ENCODE measurements at regions not wholly inside any gene's neighbourhood (a gene's known extent, or its start where the extent isn't known, plus 50 kb on each side); places are given as distances from the start of the nearest gene placed in this dataset.

DNA sequence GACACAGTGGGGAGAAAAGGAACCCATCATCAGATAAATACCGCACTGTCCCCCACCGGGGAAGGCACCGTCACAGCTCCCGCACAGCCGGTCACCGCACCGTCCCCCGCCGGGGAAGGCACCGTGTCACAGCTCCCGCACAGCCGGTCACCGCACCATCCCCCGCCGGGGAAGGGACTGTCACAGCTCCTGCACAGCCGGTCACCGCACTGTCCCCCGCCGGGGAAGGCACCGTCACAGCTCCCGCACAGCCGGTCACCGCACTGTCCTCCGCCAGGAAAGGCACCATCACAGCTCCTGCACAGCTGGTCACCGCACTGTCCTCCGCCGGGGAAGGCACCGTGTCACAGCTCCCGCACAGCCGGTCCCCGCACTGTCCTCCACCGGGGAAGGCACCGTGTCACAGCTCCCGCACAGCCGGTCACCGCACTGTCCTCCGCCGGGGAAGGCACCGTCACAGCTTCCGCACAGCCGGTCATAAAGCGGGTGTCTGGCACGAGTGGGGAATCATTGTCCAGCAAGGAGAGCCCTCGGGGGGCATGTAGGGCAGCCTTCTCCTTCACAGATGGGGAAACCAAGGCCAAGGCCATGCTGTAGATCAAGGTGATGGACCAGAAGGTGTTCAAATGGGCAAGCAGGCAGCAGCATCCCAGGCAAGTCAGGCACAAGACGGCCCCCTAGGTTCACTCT, 280.1 kb downstream of the NPHP4 start:
- no peak for DNase-seq

DNA sequence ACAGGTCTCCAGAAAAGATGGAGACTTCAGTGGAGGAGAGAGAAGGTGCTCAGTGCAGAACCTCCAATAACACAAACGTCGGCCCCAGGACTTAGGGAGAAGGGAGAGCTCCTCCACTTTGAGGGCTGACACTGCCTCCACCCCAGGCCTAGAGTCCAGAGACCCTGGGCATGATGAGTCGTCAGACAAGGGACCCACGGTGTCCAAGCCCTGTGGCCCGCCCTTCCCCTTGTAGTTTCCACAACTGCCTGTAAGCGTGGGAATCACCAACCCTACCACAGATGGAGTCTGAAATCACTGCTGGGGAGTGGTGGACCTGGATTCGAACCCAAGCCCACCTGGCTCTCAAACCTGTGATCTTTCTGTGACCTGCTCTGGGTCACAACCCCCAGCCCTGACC, 281.1 kb downstream of the NPHP4 start:
- no peak for DNase-seq

DNA sequence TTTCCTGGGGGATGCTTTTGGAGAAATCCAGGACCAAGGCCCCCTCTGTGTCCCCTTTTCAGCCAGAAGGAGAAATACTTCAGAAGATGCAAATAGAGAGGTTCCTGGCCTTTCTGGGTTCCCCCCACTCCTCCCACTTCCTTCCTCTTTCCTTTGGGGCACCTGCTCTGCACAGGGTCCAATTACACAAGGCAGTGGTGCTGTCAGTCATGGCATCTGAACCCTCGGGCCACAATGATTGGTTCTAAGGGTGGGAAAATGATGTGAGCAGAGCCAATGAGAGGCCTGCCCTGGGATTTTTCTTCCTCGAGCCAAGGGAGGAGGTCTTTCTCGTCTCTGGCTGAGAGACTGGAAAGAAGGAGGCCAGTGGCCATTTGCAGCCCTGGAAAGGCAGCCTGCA, 282.2 kb downstream of the NPHP4 start:
- no peak for DNase-seq

DNA sequence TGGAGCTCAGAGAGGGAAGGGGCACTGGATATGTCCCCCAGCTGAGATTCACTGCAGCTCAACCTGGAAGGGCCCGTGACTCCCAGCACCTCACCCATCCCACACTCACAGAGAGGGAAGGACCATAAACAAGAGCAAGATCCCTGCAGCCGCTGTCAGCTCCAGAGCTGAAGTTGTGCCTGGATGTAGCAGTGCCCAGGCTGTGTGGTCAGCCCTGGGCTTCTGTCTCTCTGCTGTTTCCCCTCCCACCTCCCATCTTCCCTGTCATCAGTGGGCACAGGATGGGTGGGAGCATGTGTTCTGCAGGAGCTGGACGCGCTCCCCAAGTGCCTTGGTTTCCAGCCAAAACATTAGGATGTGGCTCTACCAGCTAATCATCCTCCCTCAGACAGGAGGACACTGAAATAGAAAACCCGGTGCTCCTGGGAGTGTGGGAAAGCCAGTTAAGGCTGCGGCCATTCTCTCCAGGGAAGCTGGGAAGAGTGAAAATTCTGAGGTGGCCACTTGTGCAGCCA, 282.7 kb downstream of the NPHP4 start:
- no peak for DNase-seq

DNA sequence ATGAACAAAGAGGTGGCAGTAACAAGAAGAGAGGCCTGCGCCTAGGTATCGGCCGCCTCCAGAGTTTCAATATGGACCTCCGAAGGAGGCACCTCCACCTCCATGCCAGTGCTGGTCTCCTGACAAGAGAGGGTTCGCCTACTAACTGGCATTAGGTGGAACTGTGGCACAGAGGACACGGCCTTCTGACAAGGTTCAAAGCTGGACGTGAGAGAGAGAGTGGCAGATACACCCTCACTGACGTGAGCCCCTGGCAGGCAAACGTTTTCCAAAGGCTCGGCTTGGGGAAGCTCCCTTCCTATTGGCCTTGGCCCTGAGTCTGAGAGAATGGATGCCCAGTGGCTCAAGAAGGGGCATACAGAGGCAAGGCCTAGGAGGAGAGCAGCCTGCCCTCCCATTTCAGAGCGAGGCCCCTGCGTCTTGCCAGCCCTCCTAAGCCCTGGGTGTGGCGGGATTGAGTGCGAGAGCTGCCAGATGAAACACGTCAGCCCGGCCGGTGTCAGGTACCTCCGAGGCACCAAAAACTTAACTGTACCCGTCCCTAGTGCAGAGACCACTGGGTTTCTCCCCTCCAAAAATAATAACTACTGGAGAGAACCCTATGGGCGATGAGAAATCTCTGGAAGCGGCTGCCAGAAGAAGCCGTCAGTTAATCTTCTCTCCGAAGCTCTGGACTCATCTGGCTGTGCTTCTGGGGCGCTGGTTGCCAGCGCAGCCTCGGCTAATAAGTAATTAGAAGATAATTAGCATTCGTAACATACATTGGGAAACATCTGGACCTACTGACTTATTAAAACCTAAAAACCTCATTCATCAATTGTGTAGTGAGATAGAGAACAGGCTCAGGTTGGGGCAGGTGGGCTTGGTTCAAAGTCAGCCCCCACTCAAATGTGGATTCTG, 283.6 kb downstream of the NPHP4 start:
- no peak for DNase-seq

DNA sequence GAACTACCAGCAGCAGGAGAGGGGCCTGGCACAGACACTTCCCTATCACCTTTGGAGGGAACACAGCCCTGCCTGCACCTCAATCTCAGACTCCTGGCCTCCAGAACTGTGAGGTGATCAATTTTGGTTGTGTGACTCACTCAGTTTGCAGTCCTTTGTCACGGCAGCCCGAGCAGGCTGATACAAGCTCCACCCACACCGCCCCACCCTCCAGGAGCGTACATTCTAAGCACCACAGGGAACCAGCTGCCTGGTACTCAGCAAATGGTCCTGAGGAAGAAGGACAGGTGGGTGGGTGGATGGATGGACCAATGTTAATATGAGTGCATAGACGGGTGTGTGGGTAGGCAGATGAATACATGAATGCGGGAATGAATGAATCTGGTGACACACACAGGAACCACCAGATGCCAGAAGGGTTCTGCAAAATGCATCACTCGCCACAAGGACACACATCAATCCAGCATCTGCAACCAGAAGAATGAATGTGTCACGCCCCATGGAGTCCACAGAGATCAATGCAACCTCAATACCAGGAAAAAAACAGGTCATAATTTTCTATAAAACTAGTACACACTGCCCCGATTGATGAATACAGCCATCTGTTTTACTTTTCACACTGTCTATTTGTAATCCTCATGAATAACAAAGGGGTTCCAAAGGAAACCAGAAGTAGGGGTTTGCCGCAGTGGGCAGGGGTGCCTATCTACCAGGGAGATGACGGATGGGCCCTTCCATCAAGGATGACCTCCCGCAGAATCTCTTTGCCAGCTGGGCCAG, 284.5 kb downstream of the NPHP4 start:
- DNase-seq = no peak

DNA sequence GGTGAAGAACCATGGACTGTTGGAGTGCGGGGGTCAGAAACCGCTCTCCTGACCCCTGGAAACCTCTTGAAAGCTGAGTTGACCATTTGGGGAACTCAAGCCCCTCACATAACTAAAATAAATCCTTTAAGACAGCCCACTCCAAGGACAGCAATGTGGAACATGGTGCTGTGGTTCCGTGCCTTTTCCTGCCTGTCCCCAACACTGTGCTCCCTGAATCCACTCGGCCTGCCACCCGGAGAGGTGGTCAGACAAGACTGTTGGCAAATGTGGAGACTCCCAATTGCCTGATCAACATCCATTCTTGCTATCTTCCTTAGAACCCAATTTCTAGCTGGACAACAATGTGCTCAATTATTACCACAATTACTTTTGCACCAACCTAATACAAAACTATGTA, 286.0 kb downstream of the NPHP4 start:
- DNase-seq = no peak

DNA sequence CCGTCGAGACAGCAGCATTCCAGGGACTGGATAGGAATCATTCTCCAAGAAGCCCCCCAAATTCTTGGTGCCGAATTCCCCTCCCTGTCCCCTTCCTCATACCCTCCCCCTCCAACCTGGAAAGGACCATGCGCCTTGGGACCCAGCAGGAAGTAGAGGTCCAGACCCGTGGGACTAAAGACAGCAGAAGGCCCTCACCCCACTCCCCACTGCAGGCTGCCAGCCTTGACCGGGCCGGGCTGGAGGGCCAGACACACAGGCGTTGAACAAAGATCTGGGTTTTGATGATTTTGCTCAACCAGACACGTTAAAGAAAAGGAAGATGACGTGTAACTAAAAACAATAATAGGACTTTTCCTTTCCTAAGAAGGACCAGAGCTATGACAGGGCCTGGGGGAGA, 286.5 kb downstream of the NPHP4 start:
- no peak for DNase-seq

DNA sequence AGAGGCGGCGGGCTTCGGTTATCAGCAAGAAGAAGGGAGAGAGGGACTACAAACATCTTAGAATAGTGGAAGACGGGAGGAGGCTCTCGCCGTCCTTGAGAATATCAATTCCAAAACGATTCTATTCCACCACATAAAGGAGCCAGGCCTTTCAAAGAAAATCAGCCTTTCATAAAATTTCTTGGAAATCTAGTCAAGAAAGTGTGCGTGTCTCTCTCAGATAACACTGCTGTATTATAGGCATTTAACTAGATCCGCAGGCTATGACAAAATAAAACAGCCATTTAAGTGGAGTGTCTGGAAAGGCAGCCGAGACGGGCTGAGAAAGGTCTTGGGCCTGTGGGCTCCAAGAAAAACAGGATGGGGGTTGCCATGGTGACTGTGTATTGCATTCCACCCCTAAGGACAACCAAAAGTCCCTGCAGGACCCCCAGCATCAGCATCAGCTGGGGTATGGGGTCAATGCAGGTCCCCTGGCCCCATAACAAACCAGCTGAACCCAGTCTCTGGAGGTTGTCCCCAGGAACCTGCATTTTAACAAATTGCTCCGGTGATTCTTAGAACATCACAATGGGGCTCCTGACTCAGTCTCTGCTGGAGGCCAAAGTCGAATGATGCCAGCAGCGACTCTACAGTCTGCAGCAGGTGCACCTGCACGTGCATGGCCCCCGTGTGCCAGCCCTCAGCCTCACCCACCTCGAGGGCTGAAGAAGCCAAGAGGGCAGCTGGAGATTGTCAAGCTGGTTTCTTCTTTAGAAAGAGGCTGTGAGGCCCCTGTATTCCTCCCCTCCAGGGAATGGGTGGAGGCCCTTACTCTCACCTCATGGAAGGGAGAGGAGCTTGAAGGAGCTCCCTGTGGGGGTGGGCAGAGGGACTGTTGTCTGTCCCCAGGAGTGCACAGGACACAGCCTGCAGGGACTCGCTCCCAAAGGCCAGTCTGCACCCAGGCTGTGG, 287.4 kb downstream of the NPHP4 start:
- DNase-seq = no peak

DNA sequence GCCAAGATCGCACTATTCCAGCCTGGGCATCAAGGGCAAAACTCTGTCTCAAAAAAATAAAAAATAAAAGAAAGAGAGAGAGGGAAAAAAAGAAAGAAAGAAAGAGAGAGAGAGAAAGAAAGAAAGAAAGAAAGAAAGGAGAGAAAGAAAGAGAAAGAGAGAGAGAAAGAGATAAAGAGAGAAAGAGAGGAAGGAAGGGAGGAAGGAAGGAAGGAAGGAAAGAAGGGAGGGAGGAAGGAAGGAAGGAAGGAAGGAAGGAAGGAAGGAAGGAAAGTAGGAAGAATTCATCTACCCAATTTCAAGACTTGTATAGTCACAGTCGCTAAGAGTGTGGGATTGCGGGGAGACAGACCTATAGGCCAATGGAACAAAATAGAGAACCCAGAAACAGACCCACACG, 290.6 kb downstream of the NPHP4 start:
- DNase-seq = no peak

DNA sequence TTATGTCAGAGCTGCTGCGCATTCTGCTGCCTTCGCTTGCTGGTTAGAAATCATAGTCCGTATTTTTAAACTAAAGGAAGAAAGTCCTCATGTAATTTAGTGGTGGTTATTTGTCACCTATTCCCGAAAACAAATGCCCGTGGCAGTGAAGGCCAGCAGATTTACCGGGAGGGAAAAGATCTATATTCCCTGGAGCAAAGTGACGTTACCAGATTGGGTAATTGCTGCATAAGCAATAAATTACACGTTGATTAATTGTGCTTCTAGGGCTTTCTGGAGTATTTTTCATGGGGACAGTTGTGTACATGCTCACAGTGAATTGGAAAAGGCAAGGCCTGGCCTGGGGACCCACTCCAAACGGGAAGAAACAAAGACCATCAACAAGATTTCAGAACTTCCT, 298.7 kb downstream of the NPHP4 start:
- DNase-seq = no peak

DNA sequence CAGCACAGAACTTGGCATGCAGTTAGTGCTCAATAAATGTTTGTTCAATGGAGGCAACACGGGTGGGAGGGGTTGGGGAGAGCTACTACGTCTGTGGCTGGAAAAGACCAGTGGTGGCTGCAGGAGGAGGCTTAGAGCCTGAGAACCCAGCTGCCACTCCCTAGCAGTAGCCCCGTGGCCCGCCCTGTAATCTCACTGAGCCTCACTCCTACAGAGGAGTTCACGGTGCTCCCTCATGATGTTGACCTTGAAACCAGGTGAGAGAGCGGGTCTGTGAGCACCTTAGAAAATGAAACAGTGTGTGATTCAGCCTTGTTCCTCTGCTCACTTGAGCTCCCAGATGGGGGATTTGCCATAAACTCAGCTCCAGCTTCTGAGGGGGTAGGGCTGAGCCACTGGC, 299.6 kb downstream of the NPHP4 start:
- no peak for DNase-seq

DNA sequence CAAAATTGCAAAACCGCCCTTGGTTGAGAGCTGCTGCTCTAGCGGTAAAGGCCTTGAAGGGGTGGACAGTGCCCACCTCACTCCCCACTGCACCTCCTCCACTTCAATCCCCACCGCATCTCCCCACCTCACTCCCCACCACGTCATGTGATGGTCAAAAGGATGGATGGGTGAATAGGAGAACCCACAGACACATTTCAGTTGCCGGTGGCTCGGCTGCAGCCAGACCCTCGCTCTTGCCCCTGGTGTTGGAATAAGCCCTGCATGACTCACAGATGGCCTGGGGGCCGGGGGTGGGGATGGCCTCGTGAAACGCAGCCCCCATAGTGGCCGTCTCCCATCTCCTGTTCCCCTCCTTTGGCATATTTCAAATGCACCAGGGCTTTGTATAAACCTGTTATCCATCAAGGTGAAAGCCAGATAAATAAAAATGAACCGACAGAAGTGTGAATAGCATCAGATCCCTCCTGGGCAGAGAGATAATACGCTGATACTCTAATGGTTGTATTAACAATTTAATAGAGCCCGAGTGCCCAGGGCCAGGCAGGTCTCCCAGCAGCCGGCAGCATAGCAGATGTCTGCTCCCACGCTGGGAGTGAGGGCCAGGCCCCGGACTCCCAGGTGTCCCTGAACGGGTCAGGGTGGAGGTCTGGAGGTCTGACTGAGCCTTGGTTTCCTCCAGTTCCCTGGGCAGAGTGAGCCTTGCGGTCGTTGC, 300.3 kb downstream of the NPHP4 start:
- DNase-seq = no peak

DNA sequence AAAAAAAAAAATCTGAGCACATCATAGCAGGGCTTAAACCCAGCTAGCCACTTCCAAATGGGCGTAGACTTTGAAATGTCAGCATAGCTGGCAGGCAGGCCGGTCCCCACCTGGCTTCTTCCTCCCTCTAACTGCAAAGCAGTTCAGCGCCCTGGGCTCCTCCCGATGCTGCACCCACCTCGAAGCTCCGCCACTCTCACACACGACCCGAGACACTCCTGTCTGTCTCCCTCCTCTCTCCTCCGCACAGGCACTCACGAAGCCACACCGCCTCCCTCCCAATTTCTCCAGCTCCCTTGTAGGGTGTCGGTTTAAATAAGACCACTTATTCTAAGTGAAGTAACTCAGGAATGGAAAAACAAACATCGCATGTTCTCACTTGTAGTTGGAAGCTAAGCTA, 301.3 kb downstream of the NPHP4 start:
- no peak for DNase-seq

DNA sequence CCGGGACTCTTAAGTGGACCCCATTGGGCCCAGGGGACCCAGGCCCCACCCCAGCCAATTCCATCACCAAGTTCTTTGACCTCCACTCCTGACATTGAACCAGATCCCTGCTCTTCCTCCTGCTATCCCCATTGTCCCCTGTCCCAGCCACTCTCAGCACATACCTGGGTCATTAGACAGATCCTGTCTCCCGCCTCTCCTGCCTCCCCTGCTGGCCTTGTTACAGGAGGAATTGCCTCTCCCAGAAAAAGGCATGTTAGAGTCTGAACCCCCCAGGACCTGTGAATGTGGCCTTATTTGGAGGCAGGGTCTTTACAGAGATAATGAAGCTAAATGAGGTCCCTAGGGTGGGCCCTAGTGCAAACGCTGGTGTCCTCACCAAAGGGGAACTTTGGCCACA, 301.9 kb downstream of the NPHP4 start:
- no peak for DNase-seq

DNA sequence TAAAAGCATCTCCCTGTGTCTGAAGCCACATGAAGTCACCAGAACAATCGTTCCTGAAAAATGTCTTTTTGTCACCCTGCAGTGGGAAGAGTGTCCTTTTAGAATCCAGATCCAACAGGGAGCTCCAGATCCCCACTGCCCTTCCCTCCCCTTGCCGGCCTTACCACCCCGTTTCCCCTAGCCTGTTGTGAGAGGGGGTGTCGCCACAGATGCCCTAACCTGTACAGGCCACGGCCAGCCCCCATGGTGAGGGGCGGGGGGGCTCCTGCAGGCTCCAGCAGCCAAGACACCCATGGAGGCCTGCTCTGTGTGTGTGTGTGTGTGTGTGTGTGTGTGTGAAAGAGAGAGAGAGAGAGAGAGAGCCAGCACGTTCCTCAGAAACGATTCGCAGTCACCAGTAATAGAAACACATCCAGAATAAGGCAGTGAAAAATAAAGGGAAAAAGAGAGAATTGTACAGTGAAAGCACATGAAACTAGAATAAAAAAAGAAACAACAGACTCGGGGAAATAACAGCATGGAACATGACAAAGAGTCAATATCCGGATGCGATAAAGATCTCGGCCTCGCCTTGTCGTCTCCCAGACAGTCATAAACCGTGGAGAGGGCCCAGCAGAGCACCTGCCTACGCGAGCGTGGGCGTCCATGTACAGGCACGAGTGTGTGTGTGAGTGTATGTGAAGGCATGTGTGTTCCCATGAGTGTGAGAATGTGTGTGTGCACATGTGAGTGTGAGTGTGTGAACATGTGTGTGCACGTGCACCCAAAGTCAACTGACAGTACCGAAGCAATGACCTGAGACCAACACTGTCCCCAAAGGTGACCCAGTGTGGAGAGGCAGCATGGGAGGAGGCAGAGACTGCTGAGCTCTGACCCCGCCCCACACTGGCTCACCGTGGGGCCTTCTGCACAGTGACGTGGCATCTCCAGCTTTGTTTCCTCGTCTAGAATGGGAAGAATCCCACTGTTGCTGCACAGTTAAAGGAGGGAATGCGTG, 303.8 kb downstream of the NPHP4 start:
- DNase-seq = no peak

DNA sequence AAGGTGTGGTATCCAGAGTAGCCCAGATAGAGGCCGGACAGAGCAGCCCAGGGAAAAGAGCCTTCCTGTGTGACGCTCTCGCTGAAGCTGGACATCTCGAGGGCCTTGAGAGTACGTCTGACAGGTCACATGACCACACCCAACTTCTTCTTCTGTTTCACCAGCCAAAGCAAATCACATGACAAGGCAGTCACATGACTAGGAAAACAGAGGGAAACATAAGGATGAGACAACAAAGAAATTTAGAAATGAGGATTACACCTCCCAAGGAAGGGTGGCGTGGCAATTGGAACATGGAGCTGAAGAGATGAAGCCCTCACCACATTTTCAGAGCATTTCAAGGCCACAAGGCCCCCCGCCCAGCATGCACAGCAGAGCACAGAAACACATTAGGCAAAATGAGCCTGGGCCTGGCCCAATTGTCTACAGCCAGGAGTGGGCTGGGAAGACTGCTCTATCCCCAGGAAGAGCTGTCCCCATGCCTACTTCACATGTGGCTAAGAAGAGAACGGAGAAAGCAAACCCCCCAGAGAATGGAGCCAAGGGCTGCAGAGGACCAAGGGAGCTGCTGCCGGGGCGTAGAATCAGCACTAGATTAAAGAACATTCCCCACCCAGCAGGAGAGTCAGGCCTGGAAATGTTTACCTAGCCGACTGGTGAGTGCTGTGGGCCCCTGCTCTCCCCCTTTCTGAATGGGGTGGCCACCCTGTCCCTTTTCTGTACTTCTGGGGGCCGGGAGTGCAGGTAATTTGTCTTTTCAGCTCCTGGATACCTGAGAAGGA, 305.1 kb downstream of the NPHP4 start:
- no peak for DNase-seq

DNA sequence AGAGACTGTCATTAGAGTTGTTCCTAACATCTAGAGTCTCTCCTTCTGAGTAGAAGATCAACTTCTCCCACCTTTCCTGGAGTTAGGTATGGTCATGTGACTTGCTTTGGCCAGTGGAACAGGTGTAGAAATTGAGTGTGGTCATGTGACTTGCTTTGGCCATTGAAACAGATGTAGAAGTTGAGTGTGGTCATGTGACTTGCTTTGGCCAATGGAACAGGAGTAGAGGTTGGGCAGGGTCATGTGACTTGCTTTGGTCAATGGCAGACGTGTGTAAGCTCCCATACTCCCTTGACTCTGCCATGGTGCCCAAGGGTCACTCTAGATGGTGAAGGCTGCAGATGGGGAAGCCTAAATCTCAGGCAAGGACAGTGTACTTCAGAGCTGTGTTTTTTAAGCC, 306.0 kb downstream of the NPHP4 start:
- no peak for DNase-seq

DNA sequence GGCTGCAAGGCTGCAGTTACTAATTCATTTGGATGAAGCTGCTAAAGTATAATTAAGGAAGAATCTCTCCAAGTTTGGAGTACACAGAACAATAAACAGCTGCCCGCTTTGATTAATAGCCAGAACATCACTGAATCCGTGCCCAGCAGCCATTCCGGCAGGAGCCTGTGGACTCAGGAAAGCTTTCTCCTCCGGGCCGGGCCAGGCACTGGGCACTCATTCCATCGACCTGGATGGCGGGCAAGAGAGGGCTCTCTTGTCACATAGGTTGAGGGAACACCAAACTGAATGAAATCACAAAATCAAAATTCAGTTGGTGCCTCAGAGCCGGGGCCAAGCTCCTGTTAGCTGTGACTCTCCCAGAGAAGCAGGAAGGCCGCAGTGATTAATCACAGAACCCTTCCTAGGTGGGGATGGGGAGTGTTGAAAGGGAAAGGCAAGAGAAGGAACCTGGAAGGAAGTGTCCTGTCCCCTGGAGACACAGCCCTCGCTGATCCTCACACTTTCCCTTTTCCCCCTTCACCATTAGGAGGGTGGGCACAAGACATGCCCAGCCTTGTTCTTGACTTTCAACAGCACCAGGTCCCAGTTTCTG, 306.7 kb downstream of the NPHP4 start:
- no peak for DNase-seq

All from NCI-H510A treated with DMSO at 0.1 percent for 48 hours (cell line).